Transverse colon (tissue), 4 donors: ENCODE measurements at regions not wholly inside any gene's neighbourhood (a gene's known extent, or its start where the extent isn't known, plus 50 kb on each side); places are given as distances from the start of the nearest gene placed in this dataset.

ENCODE experiments used
- DNase-seq: peaks from one replicate; pipeline ENCODE4 v3.0.0-alpha.2; 2019
- H3K27ac ChIP-seq, 4 donors: fragments of 200-600 bp; sonication (generic); 2 replicates each; pipeline ENCODE4 v1.5.1; 2016 to 2018; ENCODE audit warnings: inconsistent platforms in 4 of 4
- H3K27me3 ChIP-seq: fragments of 200-600 bp; sonication (generic); 2 replicates; pipeline ENCODE4 v1.5.1; 2017; ENCODE audit warnings: inconsistent platforms
- H3K36me3 ChIP-seq, 4 donors: fragments of 200-600 bp; sonication (generic); 2 replicates each; pipeline ENCODE4 v1.5.1; 2017 to 2019; ENCODE audit warnings: inconsistent platforms in 4 of 4
- H3K4me1 ChIP-seq, 4 donors: fragments of 200-600 bp; sonication (generic); 2 replicates each; pipeline ENCODE4 v1.5.1; 2017 to 2020; ENCODE audit warnings: inconsistent platforms in 4 of 4
- H3K4me3 ChIP-seq, 4 donors: fragments of 200-600 bp; sonication (generic); 1 replicate in 1 of 4; 2 replicates in 3 of 4; pipeline versions ENCODE4 v1.5.1 to v1.6.1; 2017 to 2019; ENCODE audit warnings: inconsistent platforms in 4 of 4
- H3K9me3 ChIP-seq, 2 donors: fragments of 200-600 bp; sonication (generic); 2 replicates each; pipeline ENCODE4 v1.5.1; 2017 to 2019; ENCODE audit warnings: inconsistent platforms in 2 of 2
- CTCF ChIP-seq, 5 experiments: fragments of 200-600 bp in 3 of 5; fragments of 450-650 bp in 2 of 5; sonication (generic) in 3 of 5; IDR thresholded peaks; 1 replicate in 2 of 5; 2 replicates in 3 of 5; pipeline ENCODE4 v1.5.1; 2016 to 2017; ENCODE audit warnings: antibody characterized with exemption in 5 of 5, inconsistent platforms in 3 of 5, mild to moderate bottlenecking in 2 of 5, moderate library complexity in 1 of 5
- EP300 ChIP-seq: sonication (generic); formaldehyde crosslinking; IDR thresholded peaks from one replicate; pipeline ENCODE4 v1.6.1; 2017; ENCODE audit warnings: antibody characterized with exemption, low read depth
- POLR2A ChIP-seq: fragments of 450-650 bp; IDR thresholded peaks from one replicate; pipeline ENCODE4 v1.6.1; 2016; ENCODE audit warnings: antibody characterized with exemption, mild to moderate bottlenecking, moderate library complexity
- POLR2AphosphoS5 ChIP-seq, 3 donors: sonication (generic); formaldehyde crosslinking; IDR thresholded peaks; one replicate each; pipeline ENCODE4 v1.6.1; 2016; ENCODE audit warnings: antibody characterized with exemption in 3 of 3
- WGBS, 2 donors: methylation state at CpG; one replicate each; pipeline ENCODE4 v1.1.5; 2018; ENCODE audit warnings: low coverage in 1 of 2; 5-methylcytosine and 5-hydroxymethylcytosine counted together
- in situ Hi-C, 4 donors: fragments of 200-750 bp; cut with MboI; loops; one replicate each; pipeline versions ENCODE4 v1.15.0 to v1.15.1; 2017; ENCODE audit warnings: low sequenced_read_pairs in 3 of 4, low pct_ligation_motif_present in 1 of 4, low pct_unique_long_range_greater_than_20kb in 1 of 4
- intact Hi-C: fragments of 100-400 bp; cut with DNase I; formaldehyde crosslinking; loops from one replicate; pipeline ENCODE4 v1.15.1; 2023; ENCODE audit warnings: low total_unique reads

- no peak for DNase-seq
- Histone ChIP-seq H3K4me3 (no peak overlapping the region), H3K27ac (no peak overlapping the region), H3K9me3 (no peaks in the 10 kb centered on the region), H3K27me3 (peaks cover 9% of the 10 kb centered on the region), H3K4me1 (no peaks in the 10 kb centered on the region), H3K36me3 (no peaks in the 10 kb centered on the region)
- intact Hi-C loops: no loop called here
- TF ChIP-seq POLR2A (no peak), POLR2AphosphoS5 (IDR thresholded peaks at IDR 0.05) (no peak), CTCF (IDR thresholded peaks at IDR 0.05) (no peak), EP300 (no peak)
- in situ Hi-C loops: no loop called here
- 88% methylated on average over 20 of the region's 23 CpGs; no CpG with 5 or more reads in 1 of the 2 donors for WGBS, 2 donors
These were observed 63.4 kb upstream of the ZNF469 start for GRCh38 chr16:88319116-88319965.

- TF ChIP-seq POLR2A: no peak
- no peak for TF ChIP-seq CTCF (IDR thresholded peaks at IDR 0.05)
- no peak for TF ChIP-seq EP300
- no peak for TF ChIP-seq POLR2AphosphoS5 (IDR thresholded peaks at IDR 0.05)
- no peak for DNase-seq
- intact Hi-C loops (no loop called here), in situ Hi-C loops (no loop called here)
- Histone ChIP-seq H3K27ac (no peak overlapping the region), H3K4me1 (no peaks in the 10 kb centered on the region), H3K9me3 (no peaks in the 10 kb centered on the region), H3K4me3 (no peak overlapping the region), H3K27me3 (peaks cover 9% of the 10 kb centered on the region), H3K36me3 (no peaks in the 10 kb centered on the region)
- 92 to 93% methylated on average over 3 to 14 of the region's 16 CpGs for WGBS, 2 donors
These were observed 61.7 kb upstream of the ZNF469 start for GRCh38 chr16:88320947-88321634.

GRCh38 chr16:88321635-88322499 is 60.9 kb upstream of the ZNF469 start:
- DNase-seq: no peak
- Histone ChIP-seq H3K9me3 (no peaks in the 10 kb centered on the region), H3K4me1 (no peaks in the 10 kb centered on the region), H3K4me3 (no peak overlapping the region), H3K36me3 (no peaks in the 10 kb centered on the region), H3K27ac (no peak overlapping the region), H3K27me3 (peaks cover 9% of the 10 kb centered on the region)
- intact Hi-C loops: no loop called here
- TF ChIP-seq CTCF (IDR thresholded peaks at IDR 0.05) (no peak), POLR2A (no peak), POLR2AphosphoS5 (IDR thresholded peaks at IDR 0.05) (no peak), EP300 (no peak)
- in situ Hi-C loops: no loop called here
- WGBS, 2 donors: 93% methylated on average over 27 of the region's 32 CpGs; no CpG with 5 or more reads in 1 of the 2 donors
